ENCODE measurements at regions not wholly inside any gene's neighbourhood (a gene's known extent, or its start where the extent isn't known, plus 50 kb on each side); places are given as distances from the start of the nearest gene placed in this dataset.

- TF ChIP-seq POLR2A (IDR thresholded peaks at IDR 0.05; ENCODE audit: low read depth, low read length) (no peak), POLR2AphosphoS5 (IDR thresholded peaks at IDR 0.05; ENCODE audit: low read depth, low read length) (no peak), TAF1 (IDR thresholded peaks at IDR 0.05; ENCODE audit: borderline replicate concordance, low read depth, low read length) (no peak)
These were observed 482.2 kb upstream of the GOT2 start for GRCh38 chr16:59216291-59216690.

Measured in GM12892 (cell line).